AG10803 (cell line): ENCODE measurements at regions not wholly inside any gene's neighbourhood (a gene's known extent, or its start where the extent isn't known, plus 50 kb on each side); places are given as distances from the start of the nearest gene placed in this dataset.

Experiments
- DNase-seq: peaks from one replicate; pipeline ENCODE4 v3.0.0; 2010; ENCODE audit warnings: low read depth
- H3K4me3 ChIP-seq: 2 replicates; pipeline ENCODE4 v1.5.1; 2011; ENCODE audit warnings: mild to moderate bottlenecking, low read length, control low read depth
- TF ChIP-seq, protein P1 (sequence below): conservative IDR thresholded peaks from 2 replicates; pipeline ENCODE4 v1.5.1; 2011; ENCODE audit warnings: mild to moderate bottlenecking, low read length, control low read depth, inconsistent platforms

DNA sequence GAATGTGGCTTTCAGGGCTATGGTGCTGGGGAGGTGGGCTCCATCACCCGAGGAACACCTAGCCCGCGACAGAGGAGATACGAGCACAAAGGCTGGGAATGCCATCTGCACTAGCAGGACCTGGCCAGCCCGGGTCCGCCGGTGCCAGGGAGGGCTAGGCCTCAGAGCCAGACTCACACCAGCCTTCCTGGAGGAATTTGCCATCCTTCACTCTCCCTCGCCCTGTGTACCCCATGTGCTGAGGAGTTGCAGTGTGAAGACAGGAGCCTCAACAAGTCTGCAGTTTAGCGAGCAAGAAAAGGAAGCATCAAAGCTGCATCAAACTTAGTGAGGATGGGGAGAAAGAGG is 123.6 kb upstream of the JCAD start:
- TF ChIP-seq, protein P1, sequence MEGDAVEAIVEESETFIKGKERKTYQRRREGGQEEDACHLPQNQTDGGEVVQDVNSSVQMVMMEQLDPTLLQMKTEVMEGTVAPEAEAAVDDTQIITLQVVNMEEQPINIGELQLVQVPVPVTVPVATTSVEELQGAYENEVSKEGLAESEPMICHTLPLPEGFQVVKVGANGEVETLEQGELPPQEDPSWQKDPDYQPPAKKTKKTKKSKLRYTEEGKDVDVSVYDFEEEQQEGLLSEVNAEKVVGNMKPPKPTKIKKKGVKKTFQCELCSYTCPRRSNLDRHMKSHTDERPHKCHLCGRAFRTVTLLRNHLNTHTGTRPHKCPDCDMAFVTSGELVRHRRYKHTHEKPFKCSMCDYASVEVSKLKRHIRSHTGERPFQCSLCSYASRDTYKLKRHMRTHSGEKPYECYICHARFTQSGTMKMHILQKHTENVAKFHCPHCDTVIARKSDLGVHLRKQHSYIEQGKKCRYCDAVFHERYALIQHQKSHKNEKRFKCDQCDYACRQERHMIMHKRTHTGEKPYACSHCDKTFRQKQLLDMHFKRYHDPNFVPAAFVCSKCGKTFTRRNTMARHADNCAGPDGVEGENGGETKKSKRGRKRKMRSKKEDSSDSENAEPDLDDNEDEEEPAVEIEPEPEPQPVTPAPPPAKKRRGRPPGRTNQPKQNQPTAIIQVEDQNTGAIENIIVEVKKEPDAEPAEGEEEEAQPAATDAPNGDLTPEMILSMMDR: no peak
- no peak for DNase-seq
- H3K4me3 ChIP-seq: peak overlapping the region; percentile 10; the same call in 1 of the 2 replicates

DNA sequence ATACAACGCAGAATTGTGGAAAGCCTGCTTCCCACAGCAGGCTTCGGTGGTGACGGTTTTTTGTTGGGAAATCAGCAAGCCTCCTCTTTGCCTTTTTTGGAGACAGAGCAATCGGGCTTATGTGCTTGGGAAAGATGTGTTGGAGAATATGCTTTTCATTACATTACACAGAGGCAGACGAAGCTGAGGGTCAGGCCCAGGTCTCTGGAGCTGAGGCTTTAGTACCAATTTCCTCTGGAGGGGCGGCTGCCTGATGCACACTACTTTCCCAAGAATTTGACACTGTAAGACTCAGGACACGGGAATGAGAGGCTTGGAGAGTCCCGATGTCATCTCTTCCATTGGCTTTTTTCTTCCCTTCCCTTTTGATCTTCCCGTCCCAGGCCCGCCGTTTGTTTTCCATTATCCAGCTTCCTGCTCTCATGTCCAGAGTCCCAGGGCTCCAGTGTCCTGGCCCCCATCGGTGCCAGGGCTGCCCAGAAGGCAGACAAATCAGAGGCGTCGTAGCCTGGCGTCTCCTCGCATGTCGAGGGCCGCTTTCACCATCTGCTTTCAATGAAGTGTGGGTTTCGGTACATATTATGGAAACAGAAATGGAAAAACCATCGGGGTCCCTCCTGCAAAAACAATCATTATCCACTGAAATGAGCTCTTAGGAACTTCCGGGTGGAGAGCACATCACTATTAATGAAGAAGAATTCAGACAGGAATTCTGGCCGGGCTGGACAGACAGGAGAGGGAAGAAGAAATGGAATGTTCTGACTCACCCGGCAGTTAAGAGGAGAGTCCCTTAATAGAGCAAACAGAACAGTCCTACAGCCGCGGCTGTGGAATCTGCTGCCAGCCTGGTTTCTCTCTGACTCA is 123.0 kb upstream of the JCAD start:
- peak; percentile 97 for DNase-seq
- TF ChIP-seq, protein P1: no peak
- H3K4me3 ChIP-seq: peak overlapping the region; percentile 26

DNA sequence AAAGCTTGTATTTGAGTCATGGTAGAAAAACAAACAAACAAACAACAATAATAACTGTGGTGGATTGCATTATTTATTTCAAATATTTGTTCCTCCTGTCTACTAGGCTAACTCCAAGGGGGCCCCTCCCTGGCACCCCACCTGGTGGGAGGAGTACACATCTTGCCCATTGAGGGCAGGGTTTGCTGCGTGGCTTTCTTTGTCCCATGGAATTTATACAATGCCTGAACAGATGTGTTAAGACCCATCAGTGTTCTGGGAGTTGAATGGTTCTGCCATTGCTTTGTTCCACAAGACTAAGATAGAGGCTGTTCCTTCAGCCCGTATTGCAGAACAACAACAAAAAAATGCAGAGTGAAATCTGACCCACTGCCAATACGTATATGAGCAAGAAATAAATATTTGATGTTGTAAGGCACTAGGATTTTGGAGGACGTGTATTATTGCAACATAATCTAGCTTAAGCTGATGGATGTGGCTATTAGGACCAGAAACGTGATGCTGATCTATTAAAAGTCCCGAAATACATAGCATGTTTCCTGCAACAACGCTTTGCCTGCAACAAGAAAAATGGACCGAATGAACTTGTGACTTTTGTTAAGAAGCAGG is 119.1 kb upstream of the JCAD start:
- TF ChIP-seq, protein P1: 0 out of 2 replicates have a peak, but pooled peaks have one; percentile 7
- peak; percentile 94 for DNase-seq
- no peak overlapping the region for H3K4me3 ChIP-seq

DNA sequence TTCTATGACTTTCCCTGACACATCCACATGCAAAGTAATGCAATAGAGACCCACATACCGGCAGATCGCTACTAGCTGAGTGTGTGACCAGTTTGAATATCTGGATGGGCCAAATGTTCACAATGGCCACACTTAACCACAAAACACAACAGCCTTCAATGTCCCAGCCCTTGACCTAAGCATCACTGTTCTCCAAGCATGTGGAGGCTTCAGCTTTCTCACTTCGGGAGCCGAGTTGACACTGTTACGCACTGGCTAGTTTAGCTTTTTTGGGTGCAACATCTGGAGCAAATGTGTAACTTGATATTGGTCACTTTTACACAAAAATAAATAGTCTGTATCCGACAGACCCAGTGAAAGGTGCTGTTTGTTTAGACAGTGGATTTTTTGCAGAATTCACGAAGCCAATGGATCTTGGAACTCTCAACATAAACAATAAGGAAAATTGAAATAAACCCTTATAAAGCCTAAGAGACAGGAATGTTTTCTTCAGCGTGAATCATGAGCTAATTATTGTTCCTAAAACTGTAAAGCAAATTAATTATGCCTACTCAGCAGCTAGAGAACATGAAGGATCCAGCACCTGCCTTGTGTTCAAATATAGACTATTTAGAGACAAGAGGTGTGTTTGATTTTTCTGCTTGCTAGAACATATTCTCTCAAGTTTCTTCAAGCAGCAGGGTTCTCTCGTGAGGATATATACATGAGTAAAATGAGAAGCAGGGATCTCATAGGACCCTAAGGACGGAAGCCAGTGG is 117.6 kb upstream of the JCAD start:
- no peak for DNase-seq
- TF ChIP-seq, protein P1: no peak

DNA sequence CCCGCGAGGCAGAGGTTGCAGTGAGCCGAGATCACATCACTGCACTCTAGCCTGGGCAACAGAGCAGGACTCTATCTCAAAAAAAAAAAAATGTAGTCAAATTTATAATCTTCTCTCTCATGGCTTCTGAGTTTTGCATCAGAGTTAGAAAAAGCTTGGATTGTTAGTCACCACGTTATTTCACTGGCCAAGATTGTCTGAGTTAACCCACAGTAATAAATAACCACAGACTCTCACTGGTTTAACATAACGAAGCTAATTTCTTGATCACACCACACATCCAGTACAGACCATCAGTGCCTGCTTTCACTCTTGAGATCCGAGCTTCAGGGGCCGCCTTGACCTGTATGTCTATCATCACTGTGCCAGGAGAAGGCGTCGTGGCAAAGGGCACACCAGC is 116.8 kb upstream of the JCAD start:
- TF ChIP-seq, protein P1: no peak
- H3K4me3 ChIP-seq: no peak overlapping the region
- peak; percentile 88 for DNase-seq

More for the DNA sequence above, 117.6 kb upstream of the JCAD start:
- H3K4me3 ChIP-seq: no peak overlapping the region

DNA sequence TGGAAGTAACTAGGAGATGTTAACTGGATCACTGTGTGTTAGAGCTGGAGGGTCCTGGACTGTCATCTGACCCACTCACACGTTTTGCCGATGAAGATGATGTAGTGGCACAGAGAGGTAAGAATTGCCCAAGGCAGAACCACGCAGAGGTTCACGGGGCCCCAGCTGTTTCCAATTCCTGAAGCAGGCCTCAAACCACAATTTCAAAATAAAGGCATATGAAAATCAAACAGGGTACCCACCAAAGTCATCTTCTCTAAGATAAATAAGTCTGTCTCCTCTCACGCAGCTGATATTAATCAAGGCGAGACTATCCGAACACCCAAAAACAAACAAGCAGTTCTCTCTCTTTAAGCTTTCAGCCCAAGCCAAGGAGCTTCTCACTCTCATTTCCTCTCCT is 113.3 kb upstream of the JCAD start:
- peak; percentile 85 for DNase-seq
- H3K4me3 ChIP-seq: no peak overlapping the region
- TF ChIP-seq, protein P1: no peak
